Breast epithelium (tissue), 4 donors: ENCODE measurements at regions not wholly inside any gene's neighbourhood (a gene's known extent, or its start where the extent isn't known, plus 50 kb on each side); places are given as distances from the start of the nearest gene placed in this dataset.
"Not testable (repeated sequence)": the region's sequence is repeated elsewhere in the genome, so short reads cannot be mapped to it uniquely, and the experiment has no call there.

Experiments
- DNase-seq, 2 donors: peaks; one replicate each; pipeline ENCODE4 v3.0.0-alpha.2; 2019; ENCODE audit warnings: low spot score in 2 of 2
- H3K27ac ChIP-seq, 2 donors: fragments of 200-600 bp; sonication (generic) in 1 of 2; one replicate each; pipeline ENCODE4 v1.5.1; 2016 to 2019; ENCODE audit warnings: mild to moderate bottlenecking in 1 of 2
- H3K27me3 ChIP-seq, 2 donors: fragments of 200-600 bp; sonication (generic) in 1 of 2; one replicate each; pipeline versions ENCODE4 v1.5.1 to v1.6.0; 2017 to 2019; ENCODE audit warnings: control low read depth in 1 of 2, mild to moderate bottlenecking in 1 of 2
- H3K36me3 ChIP-seq: fragments of 200-600 bp; one replicate; pipeline ENCODE4 v1.5.1; 2019
- H3K4me1 ChIP-seq, 2 donors: fragments of 200-600 bp; sonication (generic); one replicate each; pipeline ENCODE4 v1.5.1; 2016 to 2019; ENCODE audit warnings: control low read depth in 1 of 2
- H3K4me3 ChIP-seq, 3 donors: fragments of 200-600 bp; sonication (generic); 1 replicate in 2 of 3; 2 replicates in 1 of 3; pipeline ENCODE4 v1.5.1; 2016 to 2019; ENCODE audit warnings: mild to moderate bottlenecking in 3 of 3, moderate library complexity in 2 of 3
- H3K9me3 ChIP-seq, 2 donors: fragments of 200-600 bp; sonication (generic) in 1 of 2; one replicate each; pipeline ENCODE4 v1.5.1; 2016 to 2019; ENCODE audit warnings: control low read depth in 1 of 2
- POLR2A ChIP-seq: fragments of 450-650 bp; IDR thresholded peaks from one replicate; pipeline ENCODE4 v1.6.1; 2016; ENCODE audit warnings: antibody characterized with exemption, mild to moderate bottlenecking, moderate library complexity
- POLR2AphosphoS5 ChIP-seq, 3 donors: sonication (generic); formaldehyde crosslinking; IDR thresholded peaks; one replicate each; pipeline ENCODE4 v1.6.1; 2017; ENCODE audit warnings: antibody characterized with exemption in 3 of 3
- intact Hi-C: fragments of 100-400 bp; cut with DNase I; formaldehyde crosslinking; loops from one replicate; pipeline ENCODE4 v1.15.1; 2023; ENCODE audit warnings: low total_unique reads
- TF ChIP-seq, protein P1 (sequence below), 3 donors: fragments of 450-650 bp; IDR thresholded peaks; one replicate each; pipeline ENCODE4 v1.5.1; 2016 to 2017; ENCODE audit warnings: antibody characterized with exemption in 3 of 3, mild to moderate bottlenecking in 3 of 3, moderate library complexity in 3 of 3

DNA sequence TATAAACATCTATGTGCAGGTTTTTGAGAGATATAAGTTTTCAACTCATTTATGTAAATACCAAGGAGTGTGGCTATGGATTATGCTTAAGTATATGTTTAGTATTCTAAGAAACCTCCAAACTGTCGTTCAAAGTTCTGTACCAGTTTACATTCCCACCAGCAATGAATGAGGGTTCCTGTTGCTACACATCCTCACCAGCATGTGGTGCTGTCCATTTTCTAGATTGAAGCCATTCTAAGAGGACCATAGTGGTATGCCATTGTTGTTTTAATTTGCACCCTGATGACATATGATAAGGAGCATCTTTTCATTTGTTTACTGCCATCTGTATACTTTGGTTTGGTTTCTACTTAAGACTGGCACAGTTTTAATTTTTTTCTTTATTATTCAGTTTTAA lies 2097.9 kb downstream of the LRRC4C start:
- Histone ChIP-seq H3K4me1 (no peaks in the 10 kb centered on the region), H3K9me3 (no peaks in the 10 kb centered on the region), H3K27me3 (no peaks in the 10 kb centered on the region), H3K4me3 (no peak overlapping the region), H3K36me3 (no peaks in the 10 kb centered on the region), H3K27ac (no peak overlapping the region)
- intact Hi-C loops: no loop called here
- TF ChIP-seq POLR2AphosphoS5 (IDR thresholded peaks at IDR 0.05): no peak
- TF ChIP-seq, protein P1, sequence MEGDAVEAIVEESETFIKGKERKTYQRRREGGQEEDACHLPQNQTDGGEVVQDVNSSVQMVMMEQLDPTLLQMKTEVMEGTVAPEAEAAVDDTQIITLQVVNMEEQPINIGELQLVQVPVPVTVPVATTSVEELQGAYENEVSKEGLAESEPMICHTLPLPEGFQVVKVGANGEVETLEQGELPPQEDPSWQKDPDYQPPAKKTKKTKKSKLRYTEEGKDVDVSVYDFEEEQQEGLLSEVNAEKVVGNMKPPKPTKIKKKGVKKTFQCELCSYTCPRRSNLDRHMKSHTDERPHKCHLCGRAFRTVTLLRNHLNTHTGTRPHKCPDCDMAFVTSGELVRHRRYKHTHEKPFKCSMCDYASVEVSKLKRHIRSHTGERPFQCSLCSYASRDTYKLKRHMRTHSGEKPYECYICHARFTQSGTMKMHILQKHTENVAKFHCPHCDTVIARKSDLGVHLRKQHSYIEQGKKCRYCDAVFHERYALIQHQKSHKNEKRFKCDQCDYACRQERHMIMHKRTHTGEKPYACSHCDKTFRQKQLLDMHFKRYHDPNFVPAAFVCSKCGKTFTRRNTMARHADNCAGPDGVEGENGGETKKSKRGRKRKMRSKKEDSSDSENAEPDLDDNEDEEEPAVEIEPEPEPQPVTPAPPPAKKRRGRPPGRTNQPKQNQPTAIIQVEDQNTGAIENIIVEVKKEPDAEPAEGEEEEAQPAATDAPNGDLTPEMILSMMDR (IDR thresholded peaks at IDR 0.05): no peak
- no peak for TF ChIP-seq POLR2A
- DNase-seq: no peak

DNA sequence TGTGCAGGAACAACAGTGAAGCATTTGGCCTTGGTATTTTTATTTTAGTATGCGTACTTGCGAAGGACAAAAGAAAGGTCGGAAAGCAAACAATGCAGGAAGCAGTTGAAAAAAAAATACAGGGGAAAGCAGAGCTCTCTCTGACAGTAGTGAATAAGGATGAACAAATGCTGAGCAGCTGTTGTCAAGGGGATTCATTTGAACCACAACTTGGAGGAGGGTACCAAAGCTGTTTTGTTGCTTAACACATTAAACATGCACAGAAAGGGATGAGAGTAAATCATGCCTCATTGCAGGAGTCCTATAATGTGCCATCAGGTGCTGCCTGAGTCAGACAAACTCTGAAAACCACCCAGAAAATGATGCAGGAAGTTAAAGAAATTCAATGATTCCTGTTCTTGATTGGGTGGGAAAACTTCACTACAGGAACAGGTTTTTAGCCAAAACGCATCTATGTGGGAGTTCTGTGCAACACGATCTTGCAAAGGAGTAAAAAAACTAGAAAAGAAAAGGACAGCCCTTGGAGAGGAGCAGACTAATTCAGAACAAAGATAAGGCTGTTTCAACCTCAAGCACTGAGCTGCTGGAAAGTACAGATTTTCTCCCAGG lies 2113.5 kb downstream of the LRRC4C start:
- DNase-seq: no peak
- Histone ChIP-seq H3K27me3 (no peaks in the 10 kb centered on the region), H3K27ac (no peak overlapping the region), H3K9me3 (no peaks in the 10 kb centered on the region), H3K36me3 (no peaks in the 10 kb centered on the region), H3K4me1 (no peaks in the 10 kb centered on the region), H3K4me3 (no peak overlapping the region)
- intact Hi-C loops: no loop called here
- TF ChIP-seq POLR2AphosphoS5 (IDR thresholded peaks at IDR 0.05) (no peak), POLR2A (no peak)
- TF ChIP-seq, protein P1 (IDR thresholded peaks at IDR 0.05): no peak

DNA sequence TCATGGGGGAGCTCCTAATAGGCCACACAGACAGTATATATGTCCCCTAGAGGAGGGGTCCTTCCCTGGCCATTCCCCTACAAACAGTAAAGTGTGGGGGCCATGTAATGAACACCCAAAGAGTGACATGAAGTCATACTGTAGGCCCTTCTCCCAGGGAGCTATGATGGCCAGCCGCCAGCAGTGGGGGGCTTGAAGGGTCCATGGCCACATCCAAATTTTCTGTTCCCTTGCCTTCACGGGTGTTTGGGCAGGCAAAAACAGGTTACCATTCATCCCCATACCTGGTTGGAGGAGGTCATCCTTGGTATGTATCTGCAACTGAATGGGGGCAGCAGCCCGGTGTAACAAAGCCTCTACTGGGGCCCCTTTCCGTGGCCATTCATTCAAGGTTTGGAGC lies 2118.0 kb downstream of the LRRC4C start:
- Histone ChIP-seq H3K36me3 (no peaks in the 10 kb centered on the region), H3K4me1 (no peaks in the 10 kb centered on the region), H3K4me3 (no peak overlapping the region), H3K27me3 (no peaks in the 10 kb centered on the region), H3K9me3 (peaks cover 5 to 16% of the 10 kb centered on the region in 2 donors), H3K27ac (no peak overlapping the region)
- TF ChIP-seq, protein P1 (IDR thresholded peaks at IDR 0.05): no peak
- TF ChIP-seq POLR2A (no peak), POLR2AphosphoS5 (IDR thresholded peaks at IDR 0.05) (no peak)
- intact Hi-C loops: loop anchor here (5.0 kb wide), 1 partner anchor 1714 kb away; no protein-coding TSS in a partner anchor
- DNase-seq: no peak

DNA sequence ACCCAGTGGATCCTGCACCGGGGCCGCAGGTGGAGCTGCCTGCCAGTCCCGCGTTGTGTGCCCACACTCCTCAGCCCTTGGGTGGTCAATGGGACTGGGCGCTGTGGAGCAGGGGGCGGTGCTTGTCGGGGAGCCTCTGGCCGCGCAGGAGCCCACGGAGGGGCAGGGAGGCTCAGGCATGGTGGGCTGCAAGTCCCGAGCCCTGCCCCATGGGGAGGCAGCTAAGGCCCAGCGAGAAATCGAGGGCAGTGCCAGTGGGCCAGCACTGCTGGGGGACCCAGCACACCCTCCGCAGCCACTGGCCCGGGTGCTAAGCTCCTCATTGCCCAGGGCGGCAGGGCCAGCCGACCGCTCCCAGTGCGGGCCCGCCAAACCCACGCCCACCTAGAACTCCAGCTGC lies 2126.4 kb downstream of the LRRC4C start:
- H3K27ac ChIP-seq, H3K4me3 ChIP-seq, H3K36me3 ChIP-seq, H3K4me1 ChIP-seq, DNase-seq, intact Hi-C loops, H3K9me3 ChIP-seq, H3K27me3 ChIP-seq: not testable (repeated sequence)

DNA sequence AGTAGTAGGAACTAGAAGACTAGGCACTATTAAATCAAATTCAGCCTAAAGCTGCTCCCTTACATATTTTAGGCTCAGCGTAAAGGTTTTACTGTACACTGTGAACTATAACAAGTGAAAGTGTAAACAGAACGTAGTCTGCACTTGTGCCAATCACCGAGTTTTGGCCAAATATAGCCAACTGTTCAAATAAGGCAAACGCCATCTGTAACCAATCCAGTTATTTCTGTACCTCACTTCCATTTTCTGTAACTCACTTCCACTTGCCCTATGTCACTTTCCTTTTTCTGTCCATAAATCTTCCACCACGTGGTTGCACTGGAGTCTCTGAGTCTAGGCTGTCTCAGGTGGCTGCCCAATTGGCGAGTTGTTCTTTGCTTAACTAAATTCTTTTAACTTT lies 2132.2 kb downstream of the LRRC4C start:
- H3K27me3 ChIP-seq: no peaks in the 10 kb centered on the region
- no peak for DNase-seq
- H3K27ac ChIP-seq: no peak overlapping the region
- TF ChIP-seq POLR2AphosphoS5 (IDR thresholded peaks at IDR 0.05): no peak
- TF ChIP-seq, protein P1 (IDR thresholded peaks at IDR 0.05): no peak
- no peak for TF ChIP-seq POLR2A
- peaks cover 0 to 3% of the 10 kb centered on the region in 2 donors for H3K9me3 ChIP-seq
- intact Hi-C loops: no loop called here
- H3K4me1 ChIP-seq: no peaks in the 10 kb centered on the region
- H3K36me3 ChIP-seq: no peaks in the 10 kb centered on the region
- H3K4me3 ChIP-seq: no peak overlapping the region

DNA sequence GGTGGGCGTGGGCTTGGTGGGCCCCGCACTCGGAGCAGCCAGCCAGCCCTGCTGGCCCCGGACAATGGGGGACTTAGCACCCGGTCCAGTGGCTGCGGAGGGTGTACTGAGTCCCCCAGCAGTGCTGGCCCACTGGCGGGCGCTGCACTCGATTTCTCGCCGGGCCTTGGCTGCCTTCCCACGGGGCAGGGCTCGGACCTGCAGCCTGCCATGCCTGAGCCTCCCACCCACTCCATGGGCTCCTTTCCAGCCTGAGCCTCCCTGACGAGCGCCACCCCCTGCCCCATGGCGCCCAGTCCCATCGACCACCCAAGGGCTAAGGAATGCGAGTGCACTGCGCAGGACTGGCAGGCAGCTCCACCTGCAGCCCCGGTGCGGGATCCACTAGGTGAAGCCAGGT lies 2147.6 kb downstream of the LRRC4C start:
- H3K36me3 ChIP-seq, DNase-seq, H3K27ac ChIP-seq, H3K27me3 ChIP-seq, H3K9me3 ChIP-seq, H3K4me1 ChIP-seq, intact Hi-C loops, H3K4me3 ChIP-seq: not testable (repeated sequence)
